ENCODE measurements at regions not wholly inside any gene's neighbourhood (a gene's known extent, or its start where the extent isn't known, plus 50 kb on each side); places are given as distances from the start of the nearest gene placed in this dataset.

DNA sequence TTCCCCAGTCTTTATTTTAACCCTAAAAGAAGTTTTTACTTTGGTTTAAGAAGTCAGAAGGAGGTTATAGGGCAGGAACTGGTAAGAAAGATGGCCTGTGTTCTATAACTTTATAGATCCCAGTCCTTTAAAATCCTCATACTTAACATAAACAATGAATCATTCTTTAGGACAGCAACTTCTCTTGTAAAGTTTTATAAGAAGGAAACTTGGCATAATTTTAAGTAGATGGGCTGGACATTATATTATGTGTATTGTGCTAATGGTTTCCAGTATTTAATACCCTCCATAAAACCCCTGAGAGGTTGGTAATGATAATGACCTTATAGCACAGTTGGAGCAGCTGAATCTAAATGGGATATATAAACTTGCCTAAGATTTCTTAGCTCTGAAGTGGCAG lies 247.2 kb downstream of the FAM170A start:
- Histone ChIP-seq H2AFZ (ENCODE audit: low read length) (no peak overlapping the region), H3K27me3 (ENCODE audit: control insufficient read depth in 1 of 2, insufficient read depth in 2 of 2, low read length in 2 of 2) (no peaks in the 10 kb centered on the region), H3K9ac (ENCODE audit: insufficient read depth, low read depth, low read length) (no peak overlapping the region), H3K36me3 (replicated peaks in 1 of 2; ENCODE audit: control insufficient read depth in 1 of 2, insufficient read depth in 2 of 2, low read length in 2 of 2) (no peaks in the 10 kb centered on the region), H3K4me3 (replicated peaks in 1 of 3; ENCODE audit: insufficient read depth in 1 of 3, low read depth in 2 of 3, low read length in 3 of 3) (no peak overlapping the region), H3K4me1 (ENCODE audit: insufficient read depth, low read length) (no peaks in the 10 kb centered on the region), H3K27ac (ENCODE audit: extremely low read length, insufficient read depth, low read length) (no peak overlapping the region), H4K20me1 (ENCODE audit: insufficient read depth, low read length) (no peaks in the 10 kb centered on the region), H3K4me2 (ENCODE audit: low read depth, low read length) (no peak overlapping the region), H3K9me3 (ENCODE audit: low read length) (no peaks in the 10 kb centered on the region), H3K79me2 (ENCODE audit: insufficient read depth, low read length) (no peaks in the 10 kb centered on the region)
- intact Hi-C loops (cut with micrococcal nuclease; ENCODE audit: unreplicated experiment) = no loop called here
- POLR2A ChIA-PET = no interaction called here
- DNase-seq (ENCODE audit: low spot score) (no peak), FAIRE-seq (no peak), ATAC-seq (no peak)
- no TSS peak for BruUV-seq (replicated peaks)
- TF ChIP-seq PAWR (CRISPR knock-in tag; IDR thresholded peaks at IDR 0.05; ENCODE audit: borderline replicate concordance) = no peak
- TF ChIP-seq, protein P1, sequence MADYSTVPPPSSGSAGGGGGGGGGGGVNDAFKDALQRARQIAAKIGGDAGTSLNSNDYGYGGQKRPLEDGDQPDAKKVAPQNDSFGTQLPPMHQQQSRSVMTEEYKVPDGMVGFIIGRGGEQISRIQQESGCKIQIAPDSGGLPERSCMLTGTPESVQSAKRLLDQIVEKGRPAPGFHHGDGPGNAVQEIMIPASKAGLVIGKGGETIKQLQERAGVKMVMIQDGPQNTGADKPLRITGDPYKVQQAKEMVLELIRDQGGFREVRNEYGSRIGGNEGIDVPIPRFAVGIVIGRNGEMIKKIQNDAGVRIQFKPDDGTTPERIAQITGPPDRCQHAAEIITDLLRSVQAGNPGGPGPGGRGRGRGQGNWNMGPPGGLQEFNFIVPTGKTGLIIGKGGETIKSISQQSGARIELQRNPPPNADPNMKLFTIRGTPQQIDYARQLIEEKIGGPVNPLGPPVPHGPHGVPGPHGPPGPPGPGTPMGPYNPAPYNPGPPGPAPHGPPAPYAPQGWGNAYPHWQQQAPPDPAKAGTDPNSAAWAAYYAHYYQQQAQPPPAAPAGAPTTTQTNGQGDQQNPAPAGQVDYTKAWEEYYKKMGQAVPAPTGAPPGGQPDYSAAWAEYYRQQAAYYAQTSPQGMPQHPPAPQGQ (CRISPR knock-in tag; IDR thresholded peaks at IDR 0.05; ENCODE audit: borderline replicate concordance) = no peak
- CTCF ChIA-PET (ENCODE audit: low intra/inter-chr PET ratio, low total read pairs) = no interaction called here
- in situ Hi-C loops (cut with HindIII; ENCODE audit: extremely low pct_ligation_motif_present, low pct_unique_long_range_greater_than_20kb) = no loop called here

DNA sequence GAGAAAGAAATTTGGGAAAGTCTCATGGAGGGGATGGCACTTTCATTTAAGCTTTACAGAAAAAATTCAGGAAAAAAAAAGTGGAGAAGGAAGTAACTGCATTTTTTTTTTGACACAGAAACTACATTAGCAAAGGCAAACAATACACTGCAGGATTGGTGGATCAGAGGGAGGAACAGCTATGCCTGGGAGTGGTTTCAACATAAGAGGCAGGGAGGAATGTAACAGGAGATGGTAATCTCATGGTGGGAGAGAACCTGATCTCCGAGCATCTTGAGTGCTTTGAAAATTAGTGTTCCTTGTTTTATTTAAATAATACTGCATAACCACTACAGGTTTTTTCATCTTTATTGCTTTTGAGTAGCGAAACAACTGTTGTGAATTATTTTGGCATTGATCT lies 249.4 kb downstream of the FAM170A start:
- H4K20me1 ChIP-seq (ENCODE audit: insufficient read depth, low read length) = no peaks in the 10 kb centered on the region
- intact Hi-C loops (cut with micrococcal nuclease; ENCODE audit: unreplicated experiment) = no loop called here
- DNase-seq (ENCODE audit: low spot score) = no peak
- no peak overlapping the region for H3K4me3 ChIP-seq (replicated peaks in 1 of 3; ENCODE audit: insufficient read depth in 1 of 3, low read depth in 2 of 3, low read length in 3 of 3)
- no peak for FAIRE-seq
- WGBS (ENCODE audit: low lambda C conversion rate) = 2% methylated on average over 2 of the region's 2 CpGs
- in situ Hi-C loops (cut with HindIII; ENCODE audit: extremely low pct_ligation_motif_present, low pct_unique_long_range_greater_than_20kb) = no loop called here
- no TSS peak for BruUV-seq (replicated peaks)
- H3K27me3 ChIP-seq (ENCODE audit: control insufficient read depth in 1 of 2, insufficient read depth in 2 of 2, low read length in 2 of 2) = no peaks in the 10 kb centered on the region
- no peaks in the 10 kb centered on the region for H3K9me3 ChIP-seq (ENCODE audit: low read length)
- no peak overlapping the region for H3K4me2 ChIP-seq (ENCODE audit: low read depth, low read length)
- no peak for ATAC-seq
- no peak overlapping the region for H2AFZ ChIP-seq (ENCODE audit: low read length)
- no peak overlapping the region for H3K9ac ChIP-seq (ENCODE audit: insufficient read depth, low read depth, low read length)
- ChIA-PET CTCF (ENCODE audit: low intra/inter-chr PET ratio, low total read pairs) (no interaction called here), POLR2A (no interaction called here)
- H3K27ac ChIP-seq (ENCODE audit: extremely low read length, insufficient read depth, low read length) = no peak overlapping the region
- H3K79me2 ChIP-seq (ENCODE audit: insufficient read depth, low read length) = no peaks in the 10 kb centered on the region
- no peaks in the 10 kb centered on the region for H3K36me3 ChIP-seq (replicated peaks in 1 of 2; ENCODE audit: control insufficient read depth in 1 of 2, insufficient read depth in 2 of 2, low read length in 2 of 2)
- no peaks in the 10 kb centered on the region for H3K4me1 ChIP-seq (ENCODE audit: insufficient read depth, low read length)
- no peak for TF ChIP-seq NCOA5 (CRISPR knock-in tag; IDR thresholded peaks at IDR 0.05)
- TF ChIP-seq ZNF883 (CRISPR knock-in tag; IDR thresholded peaks at IDR 0.05; ENCODE audit: not compliant biosample characterization) = no peak
- TF ChIP-seq, protein P2, sequence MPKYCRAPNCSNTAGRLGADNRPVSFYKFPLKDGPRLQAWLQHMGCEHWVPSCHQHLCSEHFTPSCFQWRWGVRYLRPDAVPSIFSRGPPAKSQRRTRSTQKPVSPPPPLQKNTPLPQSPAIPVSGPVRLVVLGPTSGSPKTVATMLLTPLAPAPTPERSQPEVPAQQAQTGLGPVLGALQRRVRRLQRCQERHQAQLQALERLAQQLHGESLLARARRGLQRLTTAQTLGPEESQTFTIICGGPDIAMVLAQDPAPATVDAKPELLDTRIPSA (CRISPR knock-in tag; IDR thresholded peaks at IDR 0.05; ENCODE audit: borderline replicate concordance) = no peak
- no peak for TF ChIP-seq KAT7 (CRISPR knock-in tag; IDR thresholded peaks at IDR 0.05; ENCODE audit: borderline replicate concordance)
- TF ChIP-seq, protein P3, sequence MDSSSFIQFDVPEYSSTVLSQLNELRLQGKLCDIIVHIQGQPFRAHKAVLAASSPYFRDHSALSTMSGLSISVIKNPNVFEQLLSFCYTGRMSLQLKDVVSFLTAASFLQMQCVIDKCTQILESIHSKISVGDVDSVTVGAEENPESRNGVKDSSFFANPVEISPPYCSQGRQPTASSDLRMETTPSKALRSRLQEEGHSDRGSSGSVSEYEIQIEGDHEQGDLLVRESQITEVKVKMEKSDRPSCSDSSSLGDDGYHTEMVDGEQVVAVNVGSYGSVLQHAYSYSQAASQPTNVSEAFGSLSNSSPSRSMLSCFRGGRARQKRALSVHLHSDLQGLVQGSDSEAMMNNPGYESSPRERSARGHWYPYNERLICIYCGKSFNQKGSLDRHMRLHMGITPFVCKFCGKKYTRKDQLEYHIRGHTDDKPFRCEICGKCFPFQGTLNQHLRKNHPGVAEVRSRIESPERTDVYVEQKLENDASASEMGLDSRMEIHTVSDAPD (CRISPR knock-in tag; IDR thresholded peaks at IDR 0.05) = no peak
- TF ChIP-seq TAF15 (IDR thresholded peaks at IDR 0.05; ENCODE audit: low read depth, low read length, poor library complexity, severe bottlenecking) = no peak
- TF ChIP-seq ZSCAN9 (CRISPR knock-in tag; IDR thresholded peaks at IDR 0.05; ENCODE audit: borderline replicate concordance) = no peak
- TF ChIP-seq, protein P4, sequence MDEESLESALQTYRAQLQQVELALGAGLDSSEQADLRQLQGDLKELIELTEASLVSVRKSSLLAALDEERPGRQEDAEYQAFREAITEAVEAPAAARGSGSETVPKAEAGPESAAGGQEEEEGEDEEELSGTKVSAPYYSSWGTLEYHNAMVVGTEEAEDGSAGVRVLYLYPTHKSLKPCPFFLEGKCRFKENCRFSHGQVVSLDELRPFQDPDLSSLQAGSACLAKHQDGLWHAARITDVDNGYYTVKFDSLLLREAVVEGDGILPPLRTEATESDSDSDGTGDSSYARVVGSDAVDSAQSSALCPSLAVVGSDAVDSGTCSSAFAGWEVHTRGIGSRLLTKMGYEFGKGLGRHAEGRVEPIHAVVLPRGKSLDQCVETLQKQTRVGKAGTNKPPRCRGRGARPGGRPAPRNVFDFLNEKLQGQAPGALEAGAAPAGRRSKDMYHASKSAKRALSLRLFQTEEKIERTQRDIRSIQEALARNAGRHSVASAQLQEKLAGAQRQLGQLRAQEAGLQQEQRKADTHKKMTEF (CRISPR knock-in tag; IDR thresholded peaks at IDR 0.05) = no peak
- TF ChIP-seq NFIC (IDR thresholded peaks at IDR 0.05; ENCODE audit: low read length) = no peak
- TF ChIP-seq ZKSCAN8 (CRISPR knock-in tag; IDR thresholded peaks at IDR 0.05; ENCODE audit: borderline replicate concordance) = no peak

All from HepG2 (cell line).